PC-9 (cell line): ENCODE measurements at regions not wholly inside any gene's neighbourhood (a gene's known extent, or its start where the extent isn't known, plus 50 kb on each side); places are given as distances from the start of the nearest gene placed in this dataset.

ENCODE experiments used
- EZH2 ChIP-seq: fragments of 200-600 bp; sonication (generic); IDR thresholded peaks from 2 replicates; pipeline ENCODE4 v1.8.0; 2017; ENCODE audit warnings: antibody characterized with exemption, low read depth
- TF ChIP-seq, protein P1 (sequence below): fragments of 200-600 bp; sonication (generic); conservative IDR thresholded peaks from 2 replicates; pipeline ENCODE4 v1.6.1; 2017; ENCODE audit warnings: mixed run types, antibody characterized with exemption, mild to moderate bottlenecking, moderate library complexity

DNA sequence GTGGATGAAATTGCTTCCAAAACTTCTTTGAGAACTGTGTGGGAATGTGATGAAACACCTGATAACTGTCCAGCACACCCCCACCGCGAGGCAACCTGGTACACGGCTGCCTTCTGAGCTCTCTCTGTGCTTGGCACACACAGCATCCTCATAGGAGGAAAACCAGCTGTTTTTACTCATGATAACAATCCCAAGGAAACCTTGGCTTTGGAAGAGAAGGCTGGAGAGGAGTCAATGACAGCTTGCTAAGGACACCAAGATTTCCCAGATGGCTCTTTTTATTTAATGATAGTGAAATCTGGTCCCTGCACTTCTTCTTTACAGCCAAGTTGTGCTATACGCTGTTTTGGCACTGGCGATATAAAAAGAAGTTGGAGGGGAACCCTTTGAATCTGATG lies 232.5 kb upstream of the FN1 start:
- no peak for TF ChIP-seq EZH2
- TF ChIP-seq, protein P1, sequence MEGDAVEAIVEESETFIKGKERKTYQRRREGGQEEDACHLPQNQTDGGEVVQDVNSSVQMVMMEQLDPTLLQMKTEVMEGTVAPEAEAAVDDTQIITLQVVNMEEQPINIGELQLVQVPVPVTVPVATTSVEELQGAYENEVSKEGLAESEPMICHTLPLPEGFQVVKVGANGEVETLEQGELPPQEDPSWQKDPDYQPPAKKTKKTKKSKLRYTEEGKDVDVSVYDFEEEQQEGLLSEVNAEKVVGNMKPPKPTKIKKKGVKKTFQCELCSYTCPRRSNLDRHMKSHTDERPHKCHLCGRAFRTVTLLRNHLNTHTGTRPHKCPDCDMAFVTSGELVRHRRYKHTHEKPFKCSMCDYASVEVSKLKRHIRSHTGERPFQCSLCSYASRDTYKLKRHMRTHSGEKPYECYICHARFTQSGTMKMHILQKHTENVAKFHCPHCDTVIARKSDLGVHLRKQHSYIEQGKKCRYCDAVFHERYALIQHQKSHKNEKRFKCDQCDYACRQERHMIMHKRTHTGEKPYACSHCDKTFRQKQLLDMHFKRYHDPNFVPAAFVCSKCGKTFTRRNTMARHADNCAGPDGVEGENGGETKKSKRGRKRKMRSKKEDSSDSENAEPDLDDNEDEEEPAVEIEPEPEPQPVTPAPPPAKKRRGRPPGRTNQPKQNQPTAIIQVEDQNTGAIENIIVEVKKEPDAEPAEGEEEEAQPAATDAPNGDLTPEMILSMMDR, result no peak
